OCI-LY1 (cell line): ENCODE measurements at regions not wholly inside any gene's neighbourhood (a gene's known extent, or its start where the extent isn't known, plus 50 kb on each side); places are given as distances from the start of the nearest gene placed in this dataset.
A peak's percentile ranks its signal among the peaks of the same experiment; 100 is the strongest.

ENCODE experiments used
- EZH2 ChIP-seq: fragments of 200-600 bp; sonication (generic), shearing (Covaris generic); IDR thresholded peaks from 2 replicates; pipeline ENCODE4 v1.8.0; 2017; ENCODE audit warnings: borderline replicate concordance, mixed run types, mild to moderate bottlenecking, antibody characterized with exemption, low read length, moderate library complexity, mixed read lengths
- TF ChIP-seq, protein P1 (sequence below): fragments of 200-600 bp; sonication (generic), shearing (Covaris generic); IDR thresholded peaks from 2 replicates; pipeline ENCODE4 v1.5.1; 2017; ENCODE audit warnings: mild to moderate bottlenecking, antibody characterized with exemption, low read length, moderate library complexity, mixed read lengths

- TF ChIP-seq, protein P1, sequence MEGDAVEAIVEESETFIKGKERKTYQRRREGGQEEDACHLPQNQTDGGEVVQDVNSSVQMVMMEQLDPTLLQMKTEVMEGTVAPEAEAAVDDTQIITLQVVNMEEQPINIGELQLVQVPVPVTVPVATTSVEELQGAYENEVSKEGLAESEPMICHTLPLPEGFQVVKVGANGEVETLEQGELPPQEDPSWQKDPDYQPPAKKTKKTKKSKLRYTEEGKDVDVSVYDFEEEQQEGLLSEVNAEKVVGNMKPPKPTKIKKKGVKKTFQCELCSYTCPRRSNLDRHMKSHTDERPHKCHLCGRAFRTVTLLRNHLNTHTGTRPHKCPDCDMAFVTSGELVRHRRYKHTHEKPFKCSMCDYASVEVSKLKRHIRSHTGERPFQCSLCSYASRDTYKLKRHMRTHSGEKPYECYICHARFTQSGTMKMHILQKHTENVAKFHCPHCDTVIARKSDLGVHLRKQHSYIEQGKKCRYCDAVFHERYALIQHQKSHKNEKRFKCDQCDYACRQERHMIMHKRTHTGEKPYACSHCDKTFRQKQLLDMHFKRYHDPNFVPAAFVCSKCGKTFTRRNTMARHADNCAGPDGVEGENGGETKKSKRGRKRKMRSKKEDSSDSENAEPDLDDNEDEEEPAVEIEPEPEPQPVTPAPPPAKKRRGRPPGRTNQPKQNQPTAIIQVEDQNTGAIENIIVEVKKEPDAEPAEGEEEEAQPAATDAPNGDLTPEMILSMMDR, result peak; percentile 49
- TF ChIP-seq EZH2, result no peak
These were observed 480.5 kb upstream of the PROK2 start for GRCh38 chr3:72265256-72266015.
